IPS-20b (cell line): ENCODE measurements at regions not wholly inside any gene's neighbourhood (a gene's known extent, or its start where the extent isn't known, plus 50 kb on each side); places are given as distances from the start of the nearest gene placed in this dataset.

Experiments used
- H3K27ac ChIP-seq: one replicate; pipeline ENCODE4 v1.5.1; 2013; ENCODE audit warnings: low read length
- H3K27me3 ChIP-seq: 2 replicates; pipeline ENCODE4 v1.6.1; 2013; ENCODE audit warnings: mild to moderate bottlenecking, low read length, inconsistent platforms; ENCODE audit not compliant: insufficient read depth
- H3K36me3 ChIP-seq: 2 replicates; pipeline ENCODE4 v1.6.1; 2013; ENCODE audit warnings: low read depth, mild to moderate bottlenecking, inconsistent platforms, low read length, moderate library complexity; ENCODE audit not compliant: insufficient read depth
- H3K4me1 ChIP-seq: 2 replicates; pipeline ENCODE4 v1.6.1; 2013; ENCODE audit warnings: mild to moderate bottlenecking, control low read depth, inconsistent platforms, low read length, moderate library complexity; ENCODE audit not compliant: insufficient read depth
- H3K4me3 ChIP-seq: 2 replicates; pipeline ENCODE4 v1.5.1; 2013; ENCODE audit warnings: mild to moderate bottlenecking, low read length, inconsistent platforms
- H3K9ac ChIP-seq: 2 replicates; pipeline ENCODE4 v1.6.1; 2013; ENCODE audit warnings: low read depth, mild to moderate bottlenecking, inconsistent platforms, low read length, moderate library complexity
- H3K9me3 ChIP-seq: 2 replicates; pipeline ENCODE4 v1.6.1; 2013; ENCODE audit warnings: mild to moderate bottlenecking, low read depth, low read length, inconsistent platforms; ENCODE audit not compliant: insufficient read depth

- H3K36me3 ChIP-seq: no peaks in the 10 kb centered on the region
- no peaks in the 10 kb centered on the region for H3K9me3 ChIP-seq
- H3K27me3 ChIP-seq: no peaks in the 10 kb centered on the region
- H3K4me1 ChIP-seq: no peaks in the 10 kb centered on the region
- H3K9ac ChIP-seq: no peak overlapping the region
- H3K27ac ChIP-seq: no peak overlapping the region
- no peak overlapping the region for H3K4me3 ChIP-seq
These were observed 481.7 kb upstream of the USP24 start for GRCh38 chr1:55696891-55697290.

- no peak overlapping the region for H3K27ac ChIP-seq
- H3K36me3 ChIP-seq: no peaks in the 10 kb centered on the region
- no peaks in the 10 kb centered on the region for H3K4me1 ChIP-seq
- H3K9ac ChIP-seq: no peak overlapping the region
- no peaks in the 10 kb centered on the region for H3K27me3 ChIP-seq
- no peaks in the 10 kb centered on the region for H3K9me3 ChIP-seq
- H3K4me3 ChIP-seq: no peak overlapping the region
These were observed 481.1 kb upstream of the USP24 start for GRCh38 chr1:55696181-55696754.

- no peaks in the 10 kb centered on the region for H3K4me1 ChIP-seq
- no peaks in the 10 kb centered on the region for H3K27me3 ChIP-seq
- H3K27ac ChIP-seq: no peak overlapping the region
- no peaks in the 10 kb centered on the region for H3K36me3 ChIP-seq
- no peak overlapping the region for H3K9ac ChIP-seq
- H3K4me3 ChIP-seq: no peak overlapping the region
- no peaks in the 10 kb centered on the region for H3K9me3 ChIP-seq
These were observed 480.4 kb upstream of the USP24 start for GRCh38 chr1:55695552-55695951.

GRCh38 chr1:55695151-55695550 is 480.0 kb upstream of the USP24 start:
- Histone ChIP-seq H3K9me3 (no peaks in the 10 kb centered on the region), H3K9ac (no peak overlapping the region), H3K27me3 (no peaks in the 10 kb centered on the region), H3K36me3 (no peaks in the 10 kb centered on the region), H3K4me3 (no peak overlapping the region), H3K4me1 (no peaks in the 10 kb centered on the region), H3K27ac (no peak overlapping the region)

- Histone ChIP-seq H3K27me3 (no peaks in the 10 kb centered on the region), H3K4me1 (no peaks in the 10 kb centered on the region), H3K4me3 (no peak overlapping the region), H3K9ac (no peak overlapping the region), H3K9me3 (no peaks in the 10 kb centered on the region), H3K27ac (no peak overlapping the region), H3K36me3 (no peaks in the 10 kb centered on the region)
These were observed 479.2 kb upstream of the USP24 start for GRCh38 chr1:55694310-55694801.

- no peaks in the 10 kb centered on the region for H3K27me3 ChIP-seq
- H3K4me1 ChIP-seq: no peaks in the 10 kb centered on the region
- H3K27ac ChIP-seq: no peak overlapping the region
- H3K4me3 ChIP-seq: no peak overlapping the region
- no peak overlapping the region for H3K9ac ChIP-seq
- H3K9me3 ChIP-seq: no peaks in the 10 kb centered on the region
- no peaks in the 10 kb centered on the region for H3K36me3 ChIP-seq
These were observed 477.6 kb upstream of the USP24 start for GRCh38 chr1:55692726-55693125.

- no peaks in the 10 kb centered on the region for H3K36me3 ChIP-seq
- no peak overlapping the region for H3K27ac ChIP-seq
- no peaks in the 10 kb centered on the region for H3K4me1 ChIP-seq
- no peak overlapping the region for H3K4me3 ChIP-seq
- H3K9ac ChIP-seq: no peak overlapping the region
- no peaks in the 10 kb centered on the region for H3K9me3 ChIP-seq
- no peaks in the 10 kb centered on the region for H3K27me3 ChIP-seq
These were observed 475.2 kb upstream of the USP24 start for GRCh38 chr1:55690366-55690765.

- Histone ChIP-seq H3K4me3 (no peak overlapping the region), H3K4me1 (no peaks in the 10 kb centered on the region), H3K27me3 (no peaks in the 10 kb centered on the region), H3K9ac (no peak overlapping the region), H3K9me3 (no peaks in the 10 kb centered on the region), H3K27ac (no peak overlapping the region), H3K36me3 (no peaks in the 10 kb centered on the region)
These were observed 474.6 kb upstream of the USP24 start for GRCh38 chr1:55689800-55690199.

- H3K36me3 ChIP-seq: no peaks in the 10 kb centered on the region
- H3K9ac ChIP-seq: no peak overlapping the region
- H3K9me3 ChIP-seq: no peaks in the 10 kb centered on the region
- H3K4me1 ChIP-seq: no peaks in the 10 kb centered on the region
- H3K27me3 ChIP-seq: no peaks in the 10 kb centered on the region
- no peak overlapping the region for H3K27ac ChIP-seq
- no peak overlapping the region for H3K4me3 ChIP-seq
These were observed 470.4 kb upstream of the USP24 start for GRCh38 chr1:55685560-55685959.

GRCh38 chr1:55684131-55684650 is 469.0 kb upstream of the USP24 start:
- Histone ChIP-seq H3K4me3 (no peak overlapping the region), H3K9me3 (no peaks in the 10 kb centered on the region), H3K36me3 (no peaks in the 10 kb centered on the region), H3K27ac (no peak overlapping the region), H3K9ac (no peak overlapping the region), H3K27me3 (no peaks in the 10 kb centered on the region), H3K4me1 (peaks cover 5% of the 10 kb centered on the region; the same call in 1 of the 2 replicates)

GRCh38 chr1:55682198-55682597 is 467.0 kb upstream of the USP24 start:
- H3K36me3 ChIP-seq: no peaks in the 10 kb centered on the region
- H3K9ac ChIP-seq: no peak overlapping the region
- H3K27ac ChIP-seq: no peak overlapping the region
- peaks cover 5% of the 10 kb centered on the region; the same call in 1 of the 2 replicates for H3K4me1 ChIP-seq
- H3K27me3 ChIP-seq: no peaks in the 10 kb centered on the region
- no peaks in the 10 kb centered on the region for H3K9me3 ChIP-seq
- no peak overlapping the region for H3K4me3 ChIP-seq

- Histone ChIP-seq H3K9ac (no peak overlapping the region), H3K4me3 (no peak overlapping the region), H3K27ac (no peak overlapping the region), H3K27me3 (no peaks in the 10 kb centered on the region), H3K4me1 (peaks cover 5% of the 10 kb centered on the region; the same call in 1 of the 2 replicates), H3K36me3 (no peaks in the 10 kb centered on the region), H3K9me3 (no peaks in the 10 kb centered on the region)
These were observed 464.8 kb upstream of the USP24 start for GRCh38 chr1:55679971-55680370.
